HG02852 (cell line): ENCODE measurements at regions not wholly inside any gene's neighbourhood (a gene's known extent, or its start where the extent isn't known, plus 50 kb on each side); places are given as distances from the start of the nearest gene placed in this dataset.
A peak's percentile ranks its signal among the peaks of the same experiment; 100 is the strongest.
"Not testable (repeated sequence)": the region's sequence is repeated elsewhere in the genome, so short reads cannot be mapped to it uniquely, and the experiment has no call there.

Experiments used
- ATAC-seq: cut with Tn5 transposase; IDR thresholded peaks from one replicate; pipeline ENCODE4 v1.9.1; 2021; ENCODE audit warnings: mild to moderate bottlenecking, moderate library complexity; ENCODE audit not compliant: unreplicated experiment

- not testable (repeated sequence) for ATAC-seq
Measured at GRCh38 chr16:29578898-29579297, 72.7 kb upstream of the NPIPB12 start.

- not testable (repeated sequence) for ATAC-seq
Measured at GRCh38 chr16:29581764-29582163, 75.6 kb upstream of the NPIPB12 start.

GRCh38 chr16:29591919-29592318 lies 71.1 kb upstream of the SPN start:
- not testable (repeated sequence) for ATAC-seq

GRCh38 chr16:29594269-29594925 lies 68.7 kb upstream of the SPN start:
- ATAC-seq = peak; percentile 41

GRCh38 chr16:29594926-29595838 lies 67.9 kb upstream of the SPN start:
- ATAC-seq = peak; percentile 59

GRCh38 chr16:29597030-29597429 lies 66.0 kb upstream of the SPN start:
- ATAC-seq = not testable (repeated sequence)

- ATAC-seq = not testable (repeated sequence)
Measured at GRCh38 chr16:29600111-29601000, 62.7 kb upstream of the SPN start.

GRCh38 chr16:29602247-29602625 lies 60.8 kb upstream of the SPN start:
- not testable (repeated sequence) for ATAC-seq

- not testable (repeated sequence) for ATAC-seq
Measured at GRCh38 chr16:29602683-29603088, 60.4 kb upstream of the SPN start.

- ATAC-seq = not testable (repeated sequence)
Measured at GRCh38 chr16:29604631-29605549, 58.2 kb upstream of the SPN start.

- not testable (repeated sequence) for ATAC-seq
Measured at GRCh38 chr16:29605593-29606205, 57.3 kb upstream of the SPN start.

GRCh38 chr16:29606669-29607427 lies 56.2 kb upstream of the SPN start:
- peak; percentile 44 for ATAC-seq

- ATAC-seq = not testable (repeated sequence)
Measured at GRCh38 chr16:29607428-29607823, 55.6 kb upstream of the SPN start.

GRCh38 chr16:29612381-29613306 lies 50.4 kb upstream of the SPN start:
- ATAC-seq = peak; percentile 42
